ENCODE measurements at regions not wholly inside any gene's neighbourhood (a gene's known extent, or its start where the extent isn't known, plus 50 kb on each side); places are given as distances from the start of the nearest gene placed in this dataset.

DNA sequence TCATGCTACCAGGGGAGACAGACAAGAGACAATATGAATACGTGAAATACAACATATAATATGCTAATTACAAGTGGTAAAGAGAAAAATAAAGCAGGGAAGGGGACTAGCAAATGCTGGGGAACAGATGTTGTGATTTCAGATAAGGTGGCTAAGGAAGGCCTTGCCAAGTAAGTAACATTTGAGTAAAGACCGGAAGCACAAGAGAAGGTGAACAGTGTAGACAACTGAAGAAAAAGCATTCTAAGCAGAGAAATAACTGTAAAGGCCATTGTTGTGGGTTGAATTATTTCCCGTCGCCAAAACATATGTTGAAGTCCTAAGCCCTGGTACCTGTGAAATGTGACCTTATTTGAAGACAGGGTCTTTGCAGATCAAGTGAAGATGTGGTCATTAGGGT is 63.7 kb upstream of the EED start:
- DNase-seq (ENCODE audit: low spot score in 2 of 2) = no peak
- H3K36me3 ChIP-seq = no peaks in the 10 kb centered on the region
- no peak overlapping the region for H3K4me3 ChIP-seq
- no peaks in the 10 kb centered on the region for H3K27me3 ChIP-seq
- TF ChIP-seq CTCF (IDR thresholded peaks at IDR 0.05) = no peak
- intact Hi-C loops (cut with DNase I) = no loop called here
- H3K27ac ChIP-seq = no peak overlapping the region
- H3K4me1 ChIP-seq = no peaks in the 10 kb centered on the region
- no peaks in the 10 kb centered on the region for H3K9me3 ChIP-seq

GRCh38 chr11:86180423-86180822 is 64.1 kb upstream of the EED start:
- H3K36me3 ChIP-seq = no peaks in the 10 kb centered on the region
- H3K27me3 ChIP-seq = no peaks in the 10 kb centered on the region
- TF ChIP-seq CTCF (IDR thresholded peaks at IDR 0.05) = no peak
- no peak for DNase-seq (ENCODE audit: low spot score in 2 of 2)
- H3K4me3 ChIP-seq = no peak overlapping the region
- no peaks in the 10 kb centered on the region for H3K9me3 ChIP-seq
- H3K4me1 ChIP-seq = no peaks in the 10 kb centered on the region
- intact Hi-C loops (cut with DNase I) = no loop called here
- H3K27ac ChIP-seq = no peak overlapping the region

DNA sequence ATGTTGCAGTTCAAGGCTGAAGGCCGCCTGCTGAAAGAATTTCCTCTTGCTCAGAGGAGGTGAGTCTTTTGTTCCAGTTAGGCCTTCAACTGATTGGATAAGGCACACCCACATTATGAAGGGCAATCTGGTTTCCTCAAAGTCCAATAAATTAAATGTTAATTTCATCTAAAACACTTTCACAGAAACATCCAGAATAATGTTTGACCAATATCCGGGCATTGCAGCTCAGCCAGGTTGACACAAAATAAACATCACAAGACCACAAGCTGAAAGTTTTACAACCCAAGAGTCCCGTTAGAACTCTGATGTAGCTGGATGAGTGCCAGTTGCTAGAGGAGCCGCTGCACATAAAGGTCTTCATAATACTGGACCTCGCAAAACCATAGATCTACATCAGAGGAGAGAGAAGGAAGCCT is 64.9 kb upstream of the EED start:
- no peak for TF ChIP-seq CTCF (IDR thresholded peaks at IDR 0.05)
- no peak for DNase-seq (ENCODE audit: low spot score in 2 of 2)
- Histone ChIP-seq H3K9me3 (no peaks in the 10 kb centered on the region), H3K4me3 (no peak overlapping the region), H3K27ac (no peak overlapping the region), H3K36me3 (no peaks in the 10 kb centered on the region), H3K27me3 (no peaks in the 10 kb centered on the region), H3K4me1 (peaks cover under 1 to 4% of the 10 kb centered on the region in 2 donors)
- intact Hi-C loops (cut with DNase I) = no loop called here

GRCh38 chr11:86177302-86177701 is 67.3 kb upstream of the EED start:
- peaks cover 9 to 16% of the 10 kb centered on the region in 2 donors for H3K4me1 ChIP-seq
- intact Hi-C loops (cut with DNase I) = no loop called here
- TF ChIP-seq CTCF (IDR thresholded peaks at IDR 0.05) = no peak
- H3K27ac ChIP-seq = no peak overlapping the region
- H3K9me3 ChIP-seq = no peaks in the 10 kb centered on the region
- DNase-seq (ENCODE audit: low spot score in 2 of 2) = no peak
- no peaks in the 10 kb centered on the region for H3K36me3 ChIP-seq
- H3K4me3 ChIP-seq = no peak overlapping the region
- H3K27me3 ChIP-seq = no peaks in the 10 kb centered on the region

DNA sequence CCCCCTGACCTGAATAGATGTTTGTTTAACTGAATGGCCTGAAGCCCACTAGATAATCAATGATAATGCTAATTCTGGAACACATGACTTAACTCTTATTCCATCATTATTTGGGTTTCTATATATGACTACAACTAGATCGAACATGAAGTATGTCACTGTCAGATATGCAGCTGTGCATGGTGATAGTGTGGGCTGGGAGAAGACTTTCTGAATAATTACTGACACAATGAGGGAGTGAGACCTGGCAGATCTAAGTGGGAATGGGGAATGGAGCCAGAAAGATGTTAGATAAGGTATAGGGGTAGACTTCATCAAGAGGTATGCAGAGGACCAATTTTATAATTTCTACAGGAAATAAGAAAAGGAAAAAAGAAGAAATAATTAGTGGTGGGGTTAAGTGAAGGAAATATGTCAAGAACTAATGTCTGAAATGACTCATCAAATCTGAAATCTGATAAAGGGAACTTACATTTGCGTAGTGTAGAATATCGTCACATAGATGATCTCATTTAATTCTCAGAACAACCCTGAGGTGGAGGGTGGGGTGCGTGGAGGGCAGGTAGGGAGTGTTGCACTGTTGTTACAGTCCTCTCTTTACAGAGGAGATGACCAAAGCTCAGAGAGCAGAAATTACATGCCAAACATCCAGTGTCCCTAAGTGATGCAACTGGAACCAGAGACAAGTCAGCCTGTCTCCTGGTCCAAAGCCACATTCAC is 68.2 kb upstream of the EED start:
- peaks cover 9 to 16% of the 10 kb centered on the region in 2 donors for H3K4me1 ChIP-seq
- no peaks in the 10 kb centered on the region for H3K36me3 ChIP-seq
- H3K27ac ChIP-seq = no peak overlapping the region
- no peaks in the 10 kb centered on the region for H3K27me3 ChIP-seq
- no peak for DNase-seq (ENCODE audit: low spot score in 2 of 2)
- H3K4me3 ChIP-seq = no peak overlapping the region
- H3K9me3 ChIP-seq = no peaks in the 10 kb centered on the region
- TF ChIP-seq CTCF (IDR thresholded peaks at IDR 0.05) = no peak
- intact Hi-C loops (cut with DNase I) = no loop called here

Measured in ascending aorta (tissue), 2 donors.